Heart left ventricle (tissue), 16 donors: ENCODE measurements at regions not wholly inside any gene's neighbourhood (a gene's known extent, or its start where the extent isn't known, plus 50 kb on each side); places are given as distances from the start of the nearest gene placed in this dataset.

Experiments used
- ATAC-seq, 4 donors: fragments of 200-7000 bp; cut with Tn5 transposase; one replicate each; pipeline ENCODE4 v1.9.1; 2020 to 2022; ENCODE audit warnings: moderate library complexity in 4 of 4, mild to moderate bottlenecking in 3 of 4, moderate number of reproducible peaks in 1 of 4
- DNase-seq, 5 donors: peaks; one replicate each; pipeline ENCODE4 v3.0.0-alpha.2; 2020
- H3K27ac ChIP-seq, 12 donors: fragments of 200-600 bp; sonication (generic) in 4 of 12; one replicate each; pipeline versions ENCODE4 v1.5.0 to v1.8.0; 2016 to 2022; ENCODE audit warnings: mild to moderate bottlenecking in 2 of 12
- H3K27me3 ChIP-seq, 9 donors: fragments of 200-600 bp; sonication (generic) in 2 of 9; one replicate each; pipeline versions ENCODE4 v1.5.1 to v1.8.0; 2016 to 2022; ENCODE audit warnings: mild to moderate bottlenecking in 3 of 9
- H3K36me3 ChIP-seq, 9 donors: fragments of 200-600 bp; sonication (generic) in 2 of 9; one replicate each; pipeline versions ENCODE4 v1.5.0 to v1.8.0; 2018 to 2022; ENCODE audit warnings: mild to moderate bottlenecking in 2 of 9
- H3K4me1 ChIP-seq, 12 donors: fragments of 200-600 bp; sonication (generic) in 4 of 12; one replicate each; pipeline versions ENCODE4 v1.5.0 to v1.8.0; 2016 to 2022; ENCODE audit warnings: mild to moderate bottlenecking in 3 of 12
- H3K4me3 ChIP-seq, 12 donors: fragments of 200-600 bp; sonication (generic) in 4 of 12; one replicate each; pipeline versions ENCODE4 v1.5.0 to v1.8.0; 2017 to 2022; ENCODE audit warnings: mild to moderate bottlenecking in 9 of 12, moderate library complexity in 4 of 12
- H3K9me3 ChIP-seq, 12 donors: fragments of 200-600 bp; sonication (generic) in 4 of 12; one replicate each; pipeline versions ENCODE4 v1.5.0 to v1.8.0; 2016 to 2022; ENCODE audit warnings: mild to moderate bottlenecking in 1 of 12
- POLR2A ChIP-seq, 2 donors: fragments of 450-650 bp; IDR thresholded peaks; one replicate each; pipeline ENCODE4 v1.6.1; 2017; ENCODE audit warnings: antibody characterized with exemption in 2 of 2, mild to moderate bottlenecking in 2 of 2, moderate library complexity in 2 of 2
- WGBS, 4 donors: extraction: QIAGEN DNeasy Blood & Tissue Kit in 2 of 4; methylation state at CpG; one replicate each; pipeline versions ENCODE4 v1.1.5 to v1.1.7; 2013 to 2018; 5-methylcytosine and 5-hydroxymethylcytosine counted together
- intact Hi-C, 10 donors: fragments of 100-400 bp; cut with DNase I; formaldehyde crosslinking; loops; one replicate each; pipeline versions ENCODE4 v1.11.1 to v1.14.2; 2022
- TF ChIP-seq, protein P1 (sequence below), 12 donors: fragments of 200-600 bp; sonication (generic) in 4 of 12; IDR thresholded peaks; one replicate each; pipeline versions ENCODE4 v1.5.0 to v1.8.0; 2018 to 2022; ENCODE audit warnings: antibody characterized with exemption in 12 of 12, mild to moderate bottlenecking in 5 of 12
- donor health status: ischemic (EF 13 %, LVEDD 7.1; RV severe dilation, severe dysfunction).
- donor health status: healthy with polysubstance abuse.
- donor health status: DM: no; HTN: yes; CAD: no.
- donor health status: DM: no; HTN: no; CAD: no.
- donor health status: ischemic (EF 25% LVEDD 6.9; RV normal size, moderate dysfunction).
- donor health status: ischemic (EF 25% LVEDD 5.7; RV mildly dilated, moderate dysfunction).
- donor health status: healthy.
- donor health status: DM: yes; HTN: yes; CAD: no.
- donor health status: ischemic (EF 35%, LVEDD 5.7; RV mildly dilated, moderate dysfunction).
- donor health status: nonischemic (EF 11% LVEDD 7.7; RV severe dilation, severe dysfunction).
- donor health status: DM: yes; HTN: yes; CAD: no.
- donor health status: PGD.
- donor health status: ischemic (EF 29% LVEDD 5.4; RV normal size, mild dysfunction).
- donor health status: nonischemic (EF 23%, LVEDD 6.1; RV moderate dilation, normal function).

DNA sequence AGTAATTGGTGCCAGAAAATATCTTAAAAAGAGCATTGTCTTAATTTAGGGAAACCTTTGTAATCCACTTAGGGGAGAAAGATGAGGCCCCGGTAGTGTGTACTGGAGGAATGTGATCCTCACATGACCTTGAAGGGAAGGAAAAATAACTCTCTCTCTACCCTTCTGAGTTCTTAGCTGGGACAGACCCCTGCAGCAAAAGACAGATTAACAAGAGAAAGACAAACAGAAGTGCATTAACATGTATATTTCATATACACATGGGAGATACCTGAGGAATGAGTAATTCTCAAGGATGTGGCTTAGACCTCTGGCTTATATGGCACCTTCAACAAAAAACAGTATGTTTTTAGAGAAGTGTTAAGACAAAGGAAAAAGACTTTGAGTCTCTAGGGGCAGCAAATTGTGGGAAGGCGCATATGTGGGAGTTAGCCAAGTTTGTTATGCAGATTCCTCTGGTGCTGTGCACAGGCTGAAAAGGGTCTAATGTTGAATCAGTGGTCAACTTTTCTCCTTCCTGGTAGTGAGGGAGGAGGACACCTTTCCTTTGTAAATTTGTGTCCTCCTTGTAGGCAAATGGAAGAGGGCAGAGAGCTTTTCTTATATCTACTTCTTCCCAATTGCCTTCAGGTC is 138.8 kb downstream of the LRRC70 start:
- Histone ChIP-seq H3K27me3 (no peaks in the 10 kb centered on the region), H3K36me3 (no peaks in the 10 kb centered on the region), H3K27ac (no peak overlapping the region), H3K4me3 (no peak overlapping the region), H3K4me1 (peaks cover 0 to 10% (median 0%) of the 10 kb centered on the region in 12 donors), H3K9me3 (no peaks in the 10 kb centered on the region)
- intact Hi-C loops = no loop called here
- ATAC-seq (no peak), DNase-seq (no peak)
- no peak for TF ChIP-seq POLR2A (IDR thresholded peaks at IDR 0.05)
- TF ChIP-seq, protein P1, sequence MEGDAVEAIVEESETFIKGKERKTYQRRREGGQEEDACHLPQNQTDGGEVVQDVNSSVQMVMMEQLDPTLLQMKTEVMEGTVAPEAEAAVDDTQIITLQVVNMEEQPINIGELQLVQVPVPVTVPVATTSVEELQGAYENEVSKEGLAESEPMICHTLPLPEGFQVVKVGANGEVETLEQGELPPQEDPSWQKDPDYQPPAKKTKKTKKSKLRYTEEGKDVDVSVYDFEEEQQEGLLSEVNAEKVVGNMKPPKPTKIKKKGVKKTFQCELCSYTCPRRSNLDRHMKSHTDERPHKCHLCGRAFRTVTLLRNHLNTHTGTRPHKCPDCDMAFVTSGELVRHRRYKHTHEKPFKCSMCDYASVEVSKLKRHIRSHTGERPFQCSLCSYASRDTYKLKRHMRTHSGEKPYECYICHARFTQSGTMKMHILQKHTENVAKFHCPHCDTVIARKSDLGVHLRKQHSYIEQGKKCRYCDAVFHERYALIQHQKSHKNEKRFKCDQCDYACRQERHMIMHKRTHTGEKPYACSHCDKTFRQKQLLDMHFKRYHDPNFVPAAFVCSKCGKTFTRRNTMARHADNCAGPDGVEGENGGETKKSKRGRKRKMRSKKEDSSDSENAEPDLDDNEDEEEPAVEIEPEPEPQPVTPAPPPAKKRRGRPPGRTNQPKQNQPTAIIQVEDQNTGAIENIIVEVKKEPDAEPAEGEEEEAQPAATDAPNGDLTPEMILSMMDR (IDR thresholded peaks at IDR 0.05) = no peak
- 41 to 43% (median 42%) methylated on average over 2 of the region's 2 CpGs for WGBS, 4 donors

DNA sequence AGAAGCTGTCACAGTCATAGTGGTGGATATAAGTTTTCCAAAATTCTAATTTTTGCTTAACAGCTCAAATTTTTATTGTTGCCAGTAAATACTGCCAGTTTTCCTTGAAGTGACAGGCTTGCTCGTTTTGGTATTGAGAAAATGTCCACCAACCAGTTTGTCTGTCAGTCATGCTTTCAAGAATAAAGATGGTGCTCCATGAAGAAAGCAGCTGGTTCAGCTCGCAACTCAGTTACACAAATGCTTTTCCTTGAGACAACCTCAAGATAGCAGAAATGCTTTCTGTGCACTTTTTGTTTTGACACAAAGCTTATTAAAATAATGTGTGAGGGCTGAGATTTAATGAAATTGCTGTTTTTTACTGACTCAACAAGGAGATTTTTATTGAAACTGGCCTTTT is 135.7 kb downstream of the LRRC70 start:
- no peak overlapping the region for H3K27ac ChIP-seq
- 76 to 84% (median 82%) methylated on average over 2 of the region's 2 CpGs for WGBS, 4 donors
- TF ChIP-seq, protein P1 (IDR thresholded peaks at IDR 0.05) = no peak
- TF ChIP-seq POLR2A (IDR thresholded peaks at IDR 0.05) = no peak
- ATAC-seq = no peak
- no peaks in the 10 kb centered on the region for H3K36me3 ChIP-seq
- no peaks in the 10 kb centered on the region for H3K27me3 ChIP-seq
- intact Hi-C loops = no loop called here
- DNase-seq = no peak
- H3K4me1 ChIP-seq = peaks cover 0 to 10% (median 0%) of the 10 kb centered on the region in 12 donors
- no peaks in the 10 kb centered on the region for H3K9me3 ChIP-seq
- no peak overlapping the region for H3K4me3 ChIP-seq

DNA sequence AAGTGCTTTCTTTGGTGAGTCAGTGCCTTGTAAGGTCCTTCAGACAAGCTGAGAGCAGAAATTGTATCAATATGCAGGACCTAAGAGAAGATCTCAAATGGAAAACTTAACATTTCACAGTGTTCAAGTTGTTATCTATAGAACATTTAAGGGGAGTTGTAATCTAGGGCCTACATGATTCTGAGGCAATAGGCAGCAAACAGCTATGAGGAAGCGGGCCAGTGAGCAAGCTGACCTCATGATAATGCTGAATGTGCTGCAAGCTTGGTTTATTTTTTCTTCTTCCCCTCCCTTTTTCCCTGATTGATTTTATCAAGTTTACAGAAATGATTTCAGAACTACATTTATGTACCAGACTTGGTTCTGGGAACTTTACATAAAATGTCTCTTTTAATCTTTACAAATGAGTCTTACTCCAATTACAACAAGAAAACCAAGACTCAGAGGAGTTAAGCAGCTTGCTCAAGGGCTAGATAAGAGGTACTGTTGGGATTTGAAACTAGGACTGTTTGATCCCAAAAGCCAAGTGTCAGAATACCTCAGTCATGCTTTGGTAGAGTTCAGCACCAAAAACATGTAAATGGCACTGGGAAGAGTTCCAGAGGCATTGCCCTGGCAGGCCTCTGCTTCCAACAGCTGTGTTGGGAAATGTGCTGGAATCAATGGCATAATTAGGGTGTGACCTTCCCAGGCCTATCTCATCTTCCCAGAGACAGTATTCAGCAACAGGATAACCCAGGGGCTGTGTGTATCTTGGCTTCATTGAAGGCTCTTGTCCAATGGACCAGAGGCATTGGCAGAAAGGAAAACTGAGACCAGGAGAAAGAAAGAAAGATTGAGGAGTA is 130.1 kb downstream of the LRRC70 start:
- no peaks in the 10 kb centered on the region for H3K4me1 ChIP-seq
- intact Hi-C loops = no loop called here
- TF ChIP-seq, protein P1 (IDR thresholded peaks at IDR 0.05) = no peak
- TF ChIP-seq POLR2A (IDR thresholded peaks at IDR 0.05) = no peak
- H3K4me3 ChIP-seq = no peak overlapping the region
- DNase-seq (no peak), ATAC-seq (peak in 1 of 4 donors; percentile 46)
- H3K36me3 ChIP-seq = no peaks in the 10 kb centered on the region
- no peaks in the 10 kb centered on the region for H3K27me3 ChIP-seq
- 83 to 90% (median 86%) methylated on average over 1 of the region's 1 CpG for WGBS, 4 donors
- no peak overlapping the region for H3K27ac ChIP-seq
- H3K9me3 ChIP-seq = peaks cover 0 to 13% (median 4%) of the 10 kb centered on the region in 12 donors

DNA sequence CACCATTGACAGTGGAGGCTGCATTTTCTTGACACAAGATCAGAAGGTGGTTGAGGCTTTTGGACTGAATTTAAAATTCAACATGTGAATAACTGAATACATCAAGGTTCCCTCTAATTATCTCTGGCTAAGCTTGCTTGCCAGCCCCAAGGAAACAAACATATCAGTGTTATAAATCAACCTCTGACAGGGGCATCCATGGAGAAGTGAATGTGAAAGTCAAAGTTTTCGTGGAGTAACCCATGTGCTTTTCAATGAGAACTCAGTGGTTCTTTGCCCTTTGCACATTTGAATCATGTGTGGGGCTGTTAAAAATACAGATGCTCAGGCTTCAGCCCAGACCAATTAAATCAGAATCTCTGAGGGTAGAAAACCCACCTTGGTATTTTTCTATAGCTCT is 128.9 kb downstream of the LRRC70 start:
- TF ChIP-seq, protein P1 (IDR thresholded peaks at IDR 0.05) = no peak
- TF ChIP-seq POLR2A (IDR thresholded peaks at IDR 0.05) = no peak
- no peaks in the 10 kb centered on the region for H3K4me1 ChIP-seq
- peaks cover 0 to 13% (median 4%) of the 10 kb centered on the region in 12 donors for H3K9me3 ChIP-seq
- H3K27ac ChIP-seq = no peak overlapping the region
- DNase-seq (no peak), ATAC-seq (no peak)
- intact Hi-C loops = no loop called here
- WGBS, 4 donors = 85 to 95% (median 91%) methylated on average over 1 of the region's 1 CpG
- no peak overlapping the region for H3K4me3 ChIP-seq
- H3K27me3 ChIP-seq = no peaks in the 10 kb centered on the region
- H3K36me3 ChIP-seq = no peaks in the 10 kb centered on the region
